ENCODE measurements at regions not wholly inside any gene's neighbourhood (a gene's known extent, or its start where the extent isn't known, plus 50 kb on each side); places are given as distances from the start of the nearest gene placed in this dataset.

DNA sequence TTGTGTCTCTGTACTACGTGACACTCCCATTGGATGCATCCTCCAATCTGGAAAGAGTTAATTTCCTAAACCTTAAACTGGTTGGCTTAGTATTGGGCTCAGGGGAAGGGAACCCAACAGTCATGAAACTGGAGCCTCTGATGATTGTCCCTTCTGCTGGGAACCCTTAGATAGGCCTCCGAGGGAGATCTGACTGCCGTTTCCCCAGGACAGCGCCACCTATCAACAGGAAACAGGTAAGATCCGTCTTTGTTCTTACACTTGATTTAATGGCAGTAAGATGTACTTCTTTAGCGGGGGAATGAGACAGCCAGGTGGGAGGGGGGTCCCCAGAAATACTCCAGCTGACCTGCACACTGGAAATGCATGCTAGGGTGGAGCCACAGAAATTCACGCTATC is 1749.6 kb downstream of the SI start:
- Histone ChIP-seq H3K4me1 (no peaks in the 10 kb centered on the region), H3K36me3 (ENCODE audit: insufficient read depth in 1 of 2, low read depth in 1 of 2) (no peaks in the 10 kb centered on the region), H3K27ac (no peak overlapping the region), H3K4me3 (no peak overlapping the region), H3K27me3 (ENCODE audit: insufficient read depth in 3 of 3, low read length in 2 of 3) (no peaks in the 10 kb centered on the region), H3K9me3 (peaks cover 3% of the 10 kb centered on the region)
- WGBS, 3 donors: 73 to 76% (median 75%) methylated on average over 7 of the region's 7 CpGs
- DNase-seq: no peak
- TF ChIP-seq CTCF (IDR thresholded peaks at IDR 0.05): no peak
- intact Hi-C loops (cut with DNase I): no loop called here
- no peak for ATAC-seq

GRCh38 chr3:163327086-163327485 is 1751.2 kb downstream of the SI start:
- H3K27ac ChIP-seq: no peak overlapping the region
- intact Hi-C loops (cut with DNase I): no loop called here
- ATAC-seq: no peak

GRCh38 chr3:163315786-163316185 is 1762.5 kb downstream of the SI start:
- Histone ChIP-seq H3K36me3 (ENCODE audit: insufficient read depth in 1 of 2, low read depth in 1 of 2) (no peaks in the 10 kb centered on the region), H3K4me1 (no peaks in the 10 kb centered on the region), H3K9me3 (no peaks in the 10 kb centered on the region), H3K27me3 (ENCODE audit: insufficient read depth in 3 of 3, low read length in 2 of 3) (no peaks in the 10 kb centered on the region), H3K27ac (no peak overlapping the region), H3K4me3 (no peak overlapping the region)
- no peak for DNase-seq
- no peak for TF ChIP-seq CTCF (IDR thresholded peaks at IDR 0.05)
- ATAC-seq: no peak
- intact Hi-C loops (cut with DNase I): no loop called here

More at GRCh38 chr3:163327086-163327485, 1751.2 kb downstream of the SI start:
- H3K4me3 ChIP-seq: no peak overlapping the region
- H3K4me1 ChIP-seq: no peaks in the 10 kb centered on the region
- H3K36me3 ChIP-seq (ENCODE audit: insufficient read depth in 1 of 2, low read depth in 1 of 2): no peaks in the 10 kb centered on the region
- DNase-seq: no peak
- H3K9me3 ChIP-seq: peaks cover 8% of the 10 kb centered on the region
- 64 to 78% (median 73%) methylated on average over 2 of the region's 2 CpGs for WGBS, 3 donors
- TF ChIP-seq CTCF (IDR thresholded peaks at IDR 0.05): no peak
- H3K27me3 ChIP-seq (ENCODE audit: insufficient read depth in 3 of 3, low read length in 2 of 3): no peaks in the 10 kb centered on the region

DNA sequence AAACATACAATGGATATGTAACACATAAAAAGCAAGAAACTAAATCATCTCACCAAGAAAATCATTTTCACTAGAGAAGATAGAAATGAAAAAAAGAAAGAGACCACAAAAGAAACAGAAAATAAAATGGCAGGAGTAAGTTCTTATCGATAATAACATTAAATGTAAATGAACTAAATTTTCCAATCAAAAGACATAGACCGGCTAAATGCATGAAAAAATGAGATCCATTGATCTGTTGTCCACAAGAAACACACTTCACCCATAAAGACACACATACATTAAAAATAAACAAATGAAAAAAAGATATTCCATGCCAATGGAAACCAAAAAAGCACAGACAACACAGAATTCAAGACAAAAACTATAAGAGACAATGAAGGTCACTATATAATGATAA is 1771.9 kb downstream of the SI start:
- Histone ChIP-seq H3K36me3 (ENCODE audit: insufficient read depth in 1 of 2, low read depth in 1 of 2) (no peaks in the 10 kb centered on the region), H3K4me3 (no peak overlapping the region), H3K27me3 (ENCODE audit: insufficient read depth in 3 of 3, low read length in 2 of 3) (no peaks in the 10 kb centered on the region), H3K4me1 (no peaks in the 10 kb centered on the region), H3K9me3 (peaks cover 18% of the 10 kb centered on the region), H3K27ac (no peak overlapping the region)
- 93 to 99% (median 95%) methylated on average over 2 of the region's 2 CpGs for WGBS, 3 donors
- intact Hi-C loops (cut with DNase I): no loop called here
- no peak for DNase-seq
- no peak for ATAC-seq
- TF ChIP-seq CTCF (IDR thresholded peaks at IDR 0.05): no peak

GRCh38 chr3:163273694-163274093 is 1777.1 kb downstream of the OTOL1 start:
- ATAC-seq (no peak), DNase-seq (no peak)
- no peak overlapping the region for H3K4me3 ChIP-seq
- H3K36me3 ChIP-seq (ENCODE audit: insufficient read depth in 1 of 2, low read depth in 1 of 2): no peaks in the 10 kb centered on the region
- H3K27me3 ChIP-seq (ENCODE audit: insufficient read depth in 3 of 3, low read length in 2 of 3): no peaks in the 10 kb centered on the region
- H3K4me1 ChIP-seq: no peaks in the 10 kb centered on the region
- no peak for TF ChIP-seq CTCF (IDR thresholded peaks at IDR 0.05)
- intact Hi-C loops (cut with DNase I): no loop called here
- no peak overlapping the region for H3K27ac ChIP-seq
- WGBS, 3 donors: 63 to 76% (median 73%) methylated on average over 2 of the region's 2 CpGs
- no peaks in the 10 kb centered on the region for H3K9me3 ChIP-seq

All from psoas muscle (tissue), 7 donors.